GM12874 (cell line): ENCODE measurements at regions not wholly inside any gene's neighbourhood (a gene's known extent, or its start where the extent isn't known, plus 50 kb on each side); places are given as distances from the start of the nearest gene placed in this dataset.

Source experiments
- TF ChIP-seq, protein P1 (sequence below): IDR thresholded peaks from 2 replicates; pipeline ENCODE4 v1.5.1; 2011; ENCODE audit warnings: low read depth, mild to moderate bottlenecking, control low read depth, low read length, moderate library complexity; ENCODE audit not compliant: insufficient read depth

DNA sequence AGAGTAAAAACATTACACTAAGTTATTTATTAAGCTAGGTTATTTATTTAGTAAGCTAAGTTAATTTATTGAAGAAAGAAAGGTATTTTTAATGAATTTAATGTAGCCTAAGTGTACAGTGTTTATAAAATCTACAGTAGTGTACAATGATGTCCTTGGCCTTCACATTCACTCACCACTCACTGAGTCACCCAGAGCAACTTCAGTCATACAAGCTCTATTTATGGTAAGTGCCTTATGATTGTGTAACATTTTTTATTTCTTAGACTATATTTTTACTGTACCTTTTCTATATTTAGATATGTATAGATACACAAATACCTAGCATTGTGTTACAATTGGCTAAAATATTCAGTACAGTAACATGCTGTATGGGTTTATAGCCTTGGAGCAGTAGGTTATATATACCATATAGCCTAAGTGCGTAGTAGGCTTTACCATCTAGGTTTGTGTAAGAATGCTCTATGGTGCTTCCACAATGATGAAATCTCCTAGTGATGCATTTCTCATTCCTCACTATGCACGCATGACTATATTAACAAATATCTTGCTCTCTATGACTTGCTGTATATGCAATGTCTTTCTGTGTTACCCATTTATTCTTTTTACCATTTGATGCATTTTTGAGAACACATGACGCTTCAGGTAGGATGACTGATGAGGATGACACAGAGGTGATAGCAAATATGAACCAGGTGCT lies 309.6 kb upstream of the ATXN7L3B start:
- TF ChIP-seq, protein P1, sequence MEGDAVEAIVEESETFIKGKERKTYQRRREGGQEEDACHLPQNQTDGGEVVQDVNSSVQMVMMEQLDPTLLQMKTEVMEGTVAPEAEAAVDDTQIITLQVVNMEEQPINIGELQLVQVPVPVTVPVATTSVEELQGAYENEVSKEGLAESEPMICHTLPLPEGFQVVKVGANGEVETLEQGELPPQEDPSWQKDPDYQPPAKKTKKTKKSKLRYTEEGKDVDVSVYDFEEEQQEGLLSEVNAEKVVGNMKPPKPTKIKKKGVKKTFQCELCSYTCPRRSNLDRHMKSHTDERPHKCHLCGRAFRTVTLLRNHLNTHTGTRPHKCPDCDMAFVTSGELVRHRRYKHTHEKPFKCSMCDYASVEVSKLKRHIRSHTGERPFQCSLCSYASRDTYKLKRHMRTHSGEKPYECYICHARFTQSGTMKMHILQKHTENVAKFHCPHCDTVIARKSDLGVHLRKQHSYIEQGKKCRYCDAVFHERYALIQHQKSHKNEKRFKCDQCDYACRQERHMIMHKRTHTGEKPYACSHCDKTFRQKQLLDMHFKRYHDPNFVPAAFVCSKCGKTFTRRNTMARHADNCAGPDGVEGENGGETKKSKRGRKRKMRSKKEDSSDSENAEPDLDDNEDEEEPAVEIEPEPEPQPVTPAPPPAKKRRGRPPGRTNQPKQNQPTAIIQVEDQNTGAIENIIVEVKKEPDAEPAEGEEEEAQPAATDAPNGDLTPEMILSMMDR = no peak

- TF ChIP-seq, protein P1 = no peak
Measured at GRCh38 chr12:74229671-74230070, 308.0 kb upstream of the ATXN7L3B start.

GRCh38 chr12:74235342-74235741 lies 302.3 kb upstream of the ATXN7L3B start:
- TF ChIP-seq, protein P1 = no peak

DNA sequence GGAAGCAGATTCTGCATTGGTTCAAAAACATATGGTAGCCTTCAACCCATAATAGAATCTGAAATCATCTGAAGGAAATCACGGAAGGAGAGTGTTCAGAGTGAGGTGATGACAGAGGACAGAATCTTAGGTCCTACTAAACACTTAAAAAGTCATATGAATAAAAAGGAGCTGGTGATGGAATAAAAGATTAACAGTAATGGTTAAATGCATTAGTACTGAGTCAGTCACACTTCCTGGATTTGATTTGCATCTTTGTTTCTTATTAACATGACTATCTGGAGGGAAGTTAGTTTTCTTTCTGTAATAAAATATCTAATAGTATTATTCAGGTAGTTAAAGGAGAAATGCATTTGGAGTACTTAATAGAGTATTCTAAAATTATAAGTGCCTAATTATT lies 296.3 kb upstream of the ATXN7L3B start:
- TF ChIP-seq, protein P1 = no peak

DNA sequence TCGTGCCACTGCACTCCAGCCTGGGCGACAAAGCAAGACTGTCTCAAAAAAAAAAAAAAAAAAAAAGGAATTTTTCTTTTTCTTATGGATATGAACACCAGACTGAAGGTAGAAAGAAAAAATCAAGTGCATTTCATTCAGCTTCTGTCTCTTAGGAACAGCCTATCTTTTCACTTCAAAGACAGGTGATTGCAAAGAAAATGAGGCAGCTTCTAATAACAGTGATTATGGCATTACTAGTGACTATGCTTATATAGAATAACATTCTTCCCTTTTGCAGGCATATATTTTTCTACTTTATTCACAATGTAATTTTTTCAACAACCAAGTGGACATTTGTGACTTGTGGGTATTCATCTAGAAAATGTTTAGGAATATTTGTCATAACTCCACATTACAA lies 295.5 kb upstream of the ATXN7L3B start:
- TF ChIP-seq, protein P1 = no peak

DNA sequence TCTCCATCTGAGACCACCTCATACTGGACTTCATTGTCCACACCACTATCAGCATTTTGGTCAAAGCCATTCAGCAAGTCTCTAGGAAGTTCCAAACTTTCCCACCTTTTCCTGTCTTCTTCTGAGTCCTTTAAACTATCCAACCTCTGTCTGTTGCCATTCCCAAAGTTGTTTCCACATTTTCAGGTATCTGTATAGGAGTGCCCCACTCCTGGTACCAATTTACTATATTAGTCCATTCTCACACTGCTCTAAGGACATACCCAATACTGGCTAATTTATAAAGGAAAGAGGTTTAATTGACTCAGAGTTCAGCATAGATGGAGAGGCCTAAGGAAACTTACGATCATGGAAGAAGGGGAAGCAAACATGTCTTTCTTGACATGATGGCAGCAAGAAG lies 292.2 kb upstream of the ATXN7L3B start:
- TF ChIP-seq, protein P1 = no peak

DNA sequence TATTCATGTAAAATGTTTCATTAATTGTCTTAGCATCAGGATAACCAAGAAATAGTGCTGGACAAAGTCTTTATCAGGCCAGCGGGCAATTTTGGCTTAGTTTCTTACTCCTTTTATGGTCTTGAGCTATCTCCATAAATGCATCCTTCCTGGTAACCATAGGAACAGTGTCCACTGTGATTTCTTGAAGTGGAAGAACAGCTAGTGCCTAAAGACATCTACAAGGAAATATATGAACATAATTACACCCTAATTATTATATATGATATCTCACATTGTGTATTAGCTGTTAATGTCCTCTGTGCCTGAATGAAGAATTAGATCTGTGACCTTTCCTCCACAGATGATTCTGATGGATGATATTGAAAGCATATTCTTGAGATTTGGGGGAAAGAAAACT lies 286.7 kb upstream of the ATXN7L3B start:
- TF ChIP-seq, protein P1 = no peak

- TF ChIP-seq, protein P1 = no peak
Measured at GRCh38 chr12:74254784-74255183, 282.9 kb upstream of the ATXN7L3B start.
